Activated CD8-positive, alpha-beta T cell treated with anti-CD3 and anti-CD28 coated beads, Interleukin-2, amount 10 ng/mL, durations not matched to agents 7 days and 5 days (primary cell): ENCODE measurements at regions not wholly inside any gene's neighbourhood (a gene's known extent, or its start where the extent isn't known, plus 50 kb on each side); places are given as distances from the start of the nearest gene placed in this dataset.
"Not testable (repeated sequence)": the region's sequence is repeated elsewhere in the genome, so short reads cannot be mapped to it uniquely, and the experiment has no call there.

Experiments
- ATAC-seq: fragments of 150-1000 bp; cut with Tn5 transposase; one replicate; pipeline ENCODE4 v1.10.0; 2021; ENCODE audit warnings: moderate library complexity
- CTCF ChIA-PET: fragments of 350-600 bp; sonication (Branson Sonifier 250); formaldehyde crosslinking; loops from one replicate; lab custom pipeline; 2021; ENCODE audit warnings: antibody characterized with exemption; lab: Charles Lee
- POLR2A ChIA-PET: fragments of 350-600 bp; sonication (Branson Sonifier 250); formaldehyde crosslinking; loops from one replicate; lab custom pipeline; 2021; ENCODE audit warnings: antibody characterized with exemption; lab: Charles Lee
- DNase-seq: peaks from one replicate; pipeline ENCODE4 v3.0.0-alpha.2; 2020
- H3K27ac Mint-ChIP-seq: one replicate; pipeline ENCODE4 v1.8.0; 2021; ENCODE audit warnings: mild to moderate bottlenecking, mixed read lengths
- H3K27me3 Mint-ChIP-seq: one replicate; pipeline ENCODE4 v1.8.0; 2021; ENCODE audit warnings: low read depth, mixed read lengths
- H3K36me3 Mint-ChIP-seq: one replicate; pipeline ENCODE4 v1.8.0; 2021; ENCODE audit warnings: low read depth, mixed read lengths
- H3K4me1 Mint-ChIP-seq: one replicate; pipeline ENCODE4 v1.8.0; 2021; ENCODE audit warnings: low read depth, mixed read lengths
- H3K4me3 Mint-ChIP-seq: one replicate; pipeline ENCODE4 v1.8.0; 2021; ENCODE audit warnings: mild to moderate bottlenecking, mixed read lengths
- H3K9me3 Mint-ChIP-seq: one replicate; pipeline ENCODE4 v1.8.0; 2022; ENCODE audit warnings: mixed read lengths; ENCODE audit not compliant: insufficient read depth

DNA sequence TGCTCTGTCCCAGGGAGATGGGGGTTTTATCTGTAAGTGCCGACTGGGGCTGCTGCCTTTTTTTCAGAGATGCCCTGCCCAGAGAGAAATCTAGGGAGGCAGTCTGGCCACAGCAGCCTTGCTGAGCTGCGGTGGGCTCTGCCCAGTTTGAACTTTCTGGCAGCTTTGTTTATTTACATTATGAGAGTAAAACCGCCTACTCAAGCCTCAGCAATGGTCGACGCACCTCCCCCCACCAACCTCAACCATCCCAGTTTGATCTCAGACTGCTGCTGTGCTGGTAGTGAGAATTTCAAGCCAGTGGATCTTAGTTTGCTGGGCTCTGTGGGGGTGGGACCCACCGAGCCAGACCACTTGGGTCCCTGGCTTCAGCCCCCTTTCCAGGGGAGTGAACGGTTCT, 188.0 kb downstream of the PRELID2 start:
- ATAC-seq, DNase-seq, H3K9me3 Mint-ChIP-seq, H3K4me3 Mint-ChIP-seq, H3K4me1 Mint-ChIP-seq, H3K27me3 Mint-ChIP-seq, POLR2A ChIA-PET, H3K27ac Mint-ChIP-seq, H3K36me3 Mint-ChIP-seq, CTCF ChIA-PET: not testable (repeated sequence)

DNA sequence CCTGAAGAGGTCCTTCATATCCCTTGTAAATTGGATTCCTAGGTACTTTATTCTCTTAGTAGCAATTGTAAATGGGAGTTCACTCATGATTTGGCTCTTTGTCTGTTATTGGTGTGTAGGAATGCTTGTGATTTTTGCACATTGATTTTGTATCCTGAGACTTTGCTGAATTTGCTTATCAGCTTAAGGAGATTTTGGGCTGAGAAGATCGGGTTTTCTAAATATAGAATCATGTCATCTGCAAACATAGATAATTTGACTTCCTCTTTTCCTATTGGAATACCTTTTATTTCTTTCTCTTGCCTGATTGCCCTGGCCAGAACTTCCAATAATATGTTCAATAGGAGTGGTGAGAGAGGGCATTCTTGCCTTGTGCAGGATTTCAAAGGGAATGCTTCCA, 191.9 kb downstream of the PRELID2 start:
- H3K4me3 Mint-ChIP-seq, CTCF ChIA-PET, H3K9me3 Mint-ChIP-seq, DNase-seq, H3K27me3 Mint-ChIP-seq, ATAC-seq, H3K4me1 Mint-ChIP-seq, POLR2A ChIA-PET, H3K27ac Mint-ChIP-seq, H3K36me3 Mint-ChIP-seq: not testable (repeated sequence)

DNA sequence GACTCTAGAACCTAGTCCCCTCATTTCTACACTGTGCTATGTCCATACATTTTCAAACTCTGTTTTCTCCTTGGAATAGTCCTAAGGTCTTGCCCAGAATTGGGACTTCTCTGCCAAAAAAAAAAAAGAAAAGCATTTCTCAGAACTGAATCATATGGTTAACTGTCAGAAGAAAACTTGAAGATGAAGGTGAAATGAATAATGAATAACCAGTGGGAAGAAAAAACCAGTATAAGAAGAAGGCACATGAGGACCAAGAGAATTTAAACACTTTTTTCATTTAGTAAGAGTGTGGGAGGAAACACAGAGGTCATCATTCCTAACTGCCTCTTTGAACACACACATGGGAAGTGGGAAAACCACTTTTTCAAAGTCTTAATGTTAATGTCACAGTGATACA, 197.7 kb downstream of the PRELID2 start:
- no peak overlapping the region for H3K4me3 Mint-ChIP-seq
- DNase-seq = no peak
- no peaks in the 10 kb centered on the region for H3K9me3 Mint-ChIP-seq
- H3K27ac Mint-ChIP-seq = no peak overlapping the region
- H3K4me1 Mint-ChIP-seq = no peaks in the 10 kb centered on the region
- no peaks in the 10 kb centered on the region for H3K27me3 Mint-ChIP-seq
- ChIA-PET POLR2A (no interaction called here), CTCF (no interaction called here)
- no peaks in the 10 kb centered on the region for H3K36me3 Mint-ChIP-seq
- ATAC-seq = no peak

DNA sequence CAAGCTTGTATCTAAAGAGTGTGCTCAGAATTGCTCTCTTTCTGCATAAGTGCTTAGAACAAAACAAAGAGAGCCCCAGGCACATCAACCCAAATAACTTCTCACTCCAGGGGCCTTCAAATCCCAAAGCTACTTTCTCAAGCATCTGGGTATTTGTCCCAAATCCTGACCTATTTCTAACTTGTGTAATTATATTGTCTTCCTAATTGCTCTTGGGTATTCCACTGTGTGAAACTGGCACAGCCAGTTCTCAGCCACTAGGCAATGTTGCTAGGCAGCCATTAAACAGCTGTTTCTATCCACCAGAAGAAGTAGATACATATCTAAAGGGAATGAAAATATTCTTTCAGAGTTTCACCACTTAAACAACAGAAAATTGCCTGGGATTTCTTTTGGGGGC, 198.8 kb downstream of the PRELID2 start:
- ChIA-PET POLR2A (no interaction called here), CTCF (no interaction called here)

DNA sequence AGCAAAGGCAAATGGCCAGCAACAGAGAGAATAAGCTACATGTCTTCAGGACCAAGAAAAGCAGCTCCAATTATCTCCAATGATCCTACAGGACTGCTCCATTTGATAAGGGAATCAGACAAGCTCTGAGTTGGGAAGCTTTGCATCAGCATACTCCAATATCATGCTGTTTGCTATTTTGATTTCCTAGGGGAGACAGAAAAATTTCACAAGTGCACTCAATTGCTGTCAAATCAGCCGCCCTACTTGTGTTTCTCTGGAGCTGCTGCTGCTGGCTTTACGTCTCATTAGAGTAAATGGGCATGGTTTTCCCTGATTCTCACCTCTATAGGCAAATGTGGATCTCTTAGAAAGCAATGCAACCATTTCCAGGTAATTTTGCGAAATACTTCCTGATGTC, 201.7 kb downstream of the PRELID2 start:
- Mint-ChIP-seq H3K4me1 (no peaks in the 10 kb centered on the region), H3K4me3 (no peak overlapping the region), H3K27ac (no peak overlapping the region), H3K9me3 (peaks cover 4% of the 10 kb centered on the region), H3K27me3 (no peaks in the 10 kb centered on the region), H3K36me3 (no peaks in the 10 kb centered on the region)
- ChIA-PET CTCF (no interaction called here), POLR2A (no interaction called here)
- no peak for DNase-seq
- no peak for ATAC-seq

More for the DNA sequence above, 198.8 kb downstream of the PRELID2 start:
- Mint-ChIP-seq H3K27ac (no peak overlapping the region), H3K36me3 (no peaks in the 10 kb centered on the region), H3K4me3 (no peak overlapping the region), H3K9me3 (no peaks in the 10 kb centered on the region), H3K27me3 (no peaks in the 10 kb centered on the region), H3K4me1 (no peaks in the 10 kb centered on the region)
- DNase-seq = no peak
- ATAC-seq = no peak

DNA sequence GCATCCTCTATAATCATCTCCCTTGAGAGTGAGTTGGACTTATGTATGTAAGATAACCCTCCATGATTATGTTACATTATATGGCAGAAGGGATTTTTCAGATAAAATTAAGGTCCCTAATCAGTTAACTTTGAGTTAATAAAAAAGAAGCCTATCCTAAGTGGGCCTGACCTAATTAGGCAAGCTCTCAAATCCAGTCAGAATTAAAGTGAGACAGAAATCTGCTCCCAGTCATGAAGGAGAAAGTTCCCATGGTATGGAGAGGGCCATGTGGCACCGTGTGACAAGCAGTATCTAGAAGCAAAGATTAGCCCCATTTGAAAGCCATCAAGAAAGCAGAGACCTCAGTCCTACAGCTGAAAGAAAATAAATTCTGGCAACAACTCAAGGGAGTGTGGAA, 202.4 kb downstream of the PRELID2 start:
- POLR2A ChIA-PET = no interaction called here
- no peak for ATAC-seq
- CTCF ChIA-PET = no interaction called here

DNA sequence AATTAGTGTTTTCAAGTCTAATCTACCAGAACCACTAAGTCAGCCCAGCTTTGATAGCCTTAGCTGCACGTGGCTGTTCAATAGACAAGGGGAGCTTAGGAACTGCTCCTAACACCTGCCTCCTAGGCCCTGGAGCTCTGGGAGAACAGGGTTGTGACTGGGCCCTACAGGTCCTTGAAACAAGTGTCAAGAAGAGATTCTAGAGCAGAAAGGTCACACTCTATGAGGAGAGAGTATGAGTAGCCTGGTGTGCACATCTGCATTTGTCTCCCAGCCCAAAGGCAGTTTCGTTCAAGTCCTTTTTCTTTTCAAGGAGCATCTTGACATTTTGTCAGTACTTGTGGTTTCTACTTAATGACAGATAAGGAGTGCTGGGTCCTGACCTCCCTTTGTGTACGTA, 206.1 kb downstream of the PRELID2 start:
- Mint-ChIP-seq H3K36me3 (no peaks in the 10 kb centered on the region), H3K4me3 (no peak overlapping the region), H3K4me1 (no peaks in the 10 kb centered on the region), H3K27ac (no peak overlapping the region), H3K27me3 (no peaks in the 10 kb centered on the region), H3K9me3 (peaks cover 5% of the 10 kb centered on the region)
- ChIA-PET CTCF (no interaction called here), POLR2A (no interaction called here)
- ATAC-seq = no peak
- DNase-seq = no peak

More for the DNA sequence above, 202.4 kb downstream of the PRELID2 start:
- Mint-ChIP-seq H3K27ac (no peak overlapping the region), H3K4me1 (no peaks in the 10 kb centered on the region), H3K36me3 (no peaks in the 10 kb centered on the region), H3K4me3 (no peak overlapping the region), H3K9me3 (peaks cover 5% of the 10 kb centered on the region), H3K27me3 (no peaks in the 10 kb centered on the region)
- DNase-seq = no peak

DNA sequence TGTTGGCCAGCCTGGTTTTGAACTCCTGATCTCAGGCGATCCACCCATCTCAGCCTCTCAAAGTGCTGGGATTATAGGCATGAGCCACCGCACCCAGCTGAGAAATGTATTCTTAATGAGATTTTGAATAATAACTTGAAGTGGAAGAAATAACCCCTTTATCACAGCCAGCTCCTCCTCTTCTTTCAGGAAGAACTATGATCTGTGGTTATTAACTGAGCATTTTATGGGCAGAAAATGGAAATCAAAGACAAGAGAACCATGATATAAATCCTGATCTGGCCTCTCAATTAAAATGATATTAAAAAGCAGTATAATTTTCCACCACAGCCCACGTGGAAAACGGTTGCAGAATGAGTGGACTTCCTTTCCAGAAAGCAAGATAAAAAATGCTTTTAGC, 206.6 kb downstream of the PRELID2 start:
- CTCF ChIA-PET = no interaction called here
- no peak for DNase-seq
- Mint-ChIP-seq H3K4me3 (no peak overlapping the region), H3K9me3 (peaks cover 8% of the 10 kb centered on the region), H3K36me3 (no peaks in the 10 kb centered on the region), H3K27me3 (no peaks in the 10 kb centered on the region), H3K4me1 (no peaks in the 10 kb centered on the region), H3K27ac (no peak overlapping the region)
- ATAC-seq = no peak
- POLR2A ChIA-PET = no interaction called here

DNA sequence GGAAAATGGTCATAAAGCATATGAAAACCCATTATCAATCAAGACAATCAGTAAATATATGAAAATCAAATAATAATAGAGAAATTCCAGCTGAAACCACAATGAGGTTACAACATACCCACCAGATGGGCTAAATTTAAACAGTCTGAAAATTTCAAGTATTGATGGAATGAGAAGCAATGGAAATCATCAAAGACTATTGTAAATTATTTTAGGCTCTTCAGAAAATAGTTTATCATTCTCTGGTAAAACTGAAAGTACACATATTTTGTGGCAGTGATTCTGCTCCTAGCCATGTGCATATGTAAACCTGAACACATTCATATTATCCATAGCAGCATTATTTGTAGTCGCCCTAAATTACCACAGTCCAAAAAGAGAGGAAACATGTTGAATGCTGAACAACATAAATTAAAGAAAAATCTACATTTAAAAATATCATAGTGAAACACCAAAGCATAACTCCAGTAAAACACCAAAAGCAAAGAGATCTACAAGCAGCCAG, 215.3 kb downstream of the PRELID2 start:
- Mint-ChIP-seq H3K4me1 (no peaks in the 10 kb centered on the region), H3K9me3 (peaks cover 6% of the 10 kb centered on the region), H3K27ac (no peak overlapping the region), H3K36me3 (no peaks in the 10 kb centered on the region), H3K27me3 (no peaks in the 10 kb centered on the region), H3K4me3 (no peak overlapping the region)
- CTCF ChIA-PET = no interaction called here
- DNase-seq (no peak), ATAC-seq (no peak)
- POLR2A ChIA-PET = no interaction called here

DNA sequence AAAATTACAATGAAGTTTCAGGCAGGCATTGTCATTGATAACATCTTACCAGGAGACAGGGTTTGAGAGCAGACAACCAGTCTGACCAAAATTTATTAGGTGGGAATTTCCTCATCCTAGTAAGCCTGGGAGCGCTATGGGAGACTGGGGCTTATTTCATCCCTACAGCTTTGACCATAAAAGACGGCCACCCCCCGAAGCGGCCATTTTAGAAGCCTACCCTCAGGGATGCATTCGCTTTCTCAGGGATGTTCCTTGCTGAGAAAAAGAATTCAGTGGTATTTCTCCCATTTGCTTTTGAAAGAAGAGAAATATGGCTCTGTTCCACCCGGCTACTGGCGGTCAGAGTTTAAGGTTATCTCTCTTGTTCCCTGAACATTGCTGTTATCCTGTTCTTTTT, 218.4 kb downstream of the PRELID2 start:
- POLR2A ChIA-PET, H3K9me3 Mint-ChIP-seq, ATAC-seq, H3K36me3 Mint-ChIP-seq, H3K27ac Mint-ChIP-seq, DNase-seq, H3K4me1 Mint-ChIP-seq, H3K4me3 Mint-ChIP-seq, H3K27me3 Mint-ChIP-seq, CTCF ChIA-PET: not testable (repeated sequence)

DNA sequence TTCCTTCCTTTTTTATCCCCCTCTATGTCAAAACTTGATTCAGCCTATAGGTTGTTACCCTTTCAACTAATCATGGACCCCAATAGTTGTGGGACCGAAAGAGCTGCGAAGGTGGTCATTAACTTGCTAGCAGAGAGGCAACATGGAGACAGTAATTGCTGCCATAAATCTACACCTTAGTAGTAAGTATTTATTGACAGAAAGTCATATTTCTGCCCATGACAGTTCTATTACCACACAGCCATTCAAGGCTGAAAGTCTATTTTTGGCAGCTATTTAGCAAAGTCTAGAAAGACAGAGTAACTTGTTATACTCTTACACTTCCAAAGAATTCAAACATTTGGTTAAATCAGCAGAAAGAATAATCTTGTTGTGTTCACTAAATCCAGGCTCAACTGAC, 236.2 kb downstream of the PRELID2 start:
- no peaks in the 10 kb centered on the region for H3K9me3 Mint-ChIP-seq
- no peak for DNase-seq
- no peaks in the 10 kb centered on the region for H3K36me3 Mint-ChIP-seq
- no peak overlapping the region for H3K27ac Mint-ChIP-seq
- POLR2A ChIA-PET = no interaction called here
- CTCF ChIA-PET = no interaction called here
- no peaks in the 10 kb centered on the region for H3K4me1 Mint-ChIP-seq
- H3K27me3 Mint-ChIP-seq = no peaks in the 10 kb centered on the region
- ATAC-seq = no peak
- no peak overlapping the region for H3K4me3 Mint-ChIP-seq

DNA sequence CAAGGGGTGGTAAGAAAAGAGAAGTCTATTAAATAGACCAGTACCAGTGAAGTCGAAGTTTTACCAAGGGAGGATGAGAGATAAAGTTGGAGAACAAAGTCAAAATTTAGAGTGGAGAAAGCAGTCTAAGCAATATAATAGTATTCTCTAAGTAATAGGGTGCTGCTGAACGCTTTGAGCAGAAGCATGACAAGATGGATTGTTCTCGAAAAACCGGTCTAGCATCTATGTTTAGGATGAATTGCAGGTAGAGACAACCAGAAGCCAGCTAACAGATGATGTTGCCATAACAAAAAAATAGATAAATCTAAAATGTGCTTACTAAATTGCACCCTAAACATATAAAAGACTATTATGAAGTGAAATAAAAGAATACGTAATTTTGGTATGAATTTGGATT, 237.0 kb downstream of the PRELID2 start:
- no peak overlapping the region for H3K4me3 Mint-ChIP-seq
- POLR2A ChIA-PET = no interaction called here
- H3K4me1 Mint-ChIP-seq = no peaks in the 10 kb centered on the region
- CTCF ChIA-PET = no interaction called here
- no peak overlapping the region for H3K27ac Mint-ChIP-seq
- H3K36me3 Mint-ChIP-seq = no peaks in the 10 kb centered on the region
- no peaks in the 10 kb centered on the region for H3K27me3 Mint-ChIP-seq
- ATAC-seq (no peak), DNase-seq (no peak)
- H3K9me3 Mint-ChIP-seq = no peaks in the 10 kb centered on the region

DNA sequence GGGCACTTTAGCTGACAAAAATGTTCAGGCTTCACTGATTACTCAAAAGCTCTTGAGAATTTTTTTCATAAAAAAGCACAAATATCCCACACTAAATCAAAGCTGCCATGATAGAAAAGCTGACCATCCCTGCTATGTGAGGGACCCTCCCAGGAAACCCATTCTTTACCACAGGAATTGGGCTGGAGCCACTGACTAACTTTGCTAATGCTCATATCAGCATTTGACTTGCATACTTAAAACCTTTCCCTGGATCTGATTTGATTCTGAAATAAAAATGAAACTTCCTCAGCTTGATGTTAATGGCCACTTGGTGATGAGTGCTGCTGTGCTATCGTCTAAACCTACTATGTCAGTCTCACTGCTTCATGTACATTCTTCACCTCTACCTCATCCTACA, 243.6 kb downstream of the PRELID2 start:
- Mint-ChIP-seq H3K36me3 (no peaks in the 10 kb centered on the region), H3K9me3 (no peaks in the 10 kb centered on the region), H3K4me3 (no peak overlapping the region), H3K4me1 (no peaks in the 10 kb centered on the region), H3K27ac (no peak overlapping the region), H3K27me3 (no peaks in the 10 kb centered on the region)
- POLR2A ChIA-PET = no interaction called here
- no peak for DNase-seq
- ATAC-seq = no peak
- CTCF ChIA-PET = no interaction called here
